ENCODE measurements at regions not wholly inside any gene's neighbourhood (a gene's known extent, or its start where the extent isn't known, plus 50 kb on each side); places are given as distances from the start of the nearest gene placed in this dataset.
"Not testable (repeated sequence)": the region's sequence is repeated elsewhere in the genome, so short reads cannot be mapped to it uniquely, and the experiment has no call there.

DNA sequence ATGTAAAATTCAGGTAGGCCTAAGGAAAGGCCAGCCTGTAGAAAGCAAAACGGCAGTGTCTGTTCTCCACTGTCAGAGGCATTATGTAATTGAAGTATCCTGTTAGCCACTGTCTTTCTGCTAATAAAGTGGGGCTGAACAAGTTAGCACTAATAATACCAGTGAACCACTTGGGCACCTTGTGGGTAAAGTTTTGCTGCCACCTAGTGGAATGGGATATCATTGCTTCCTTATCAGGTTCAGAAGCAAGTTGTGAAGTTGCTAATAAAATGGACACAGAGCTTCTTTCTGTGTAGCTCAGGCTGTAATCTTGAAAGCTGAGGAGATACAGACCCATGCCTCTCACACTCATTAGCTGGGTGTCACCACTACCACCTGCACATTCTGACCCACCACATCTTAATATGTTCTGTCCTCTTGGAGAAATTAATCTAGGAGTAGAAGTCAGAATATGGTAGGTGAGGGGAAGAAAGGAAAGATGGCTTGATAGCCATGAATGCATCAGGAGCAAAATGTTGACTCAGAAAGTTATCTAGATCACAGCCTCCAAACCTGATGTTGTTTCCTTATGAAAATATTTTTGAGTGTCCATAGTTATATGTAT is 175.1 kb downstream of the SEPTIN7 start:
- peak; percentile 43 for DNase-seq

DNA sequence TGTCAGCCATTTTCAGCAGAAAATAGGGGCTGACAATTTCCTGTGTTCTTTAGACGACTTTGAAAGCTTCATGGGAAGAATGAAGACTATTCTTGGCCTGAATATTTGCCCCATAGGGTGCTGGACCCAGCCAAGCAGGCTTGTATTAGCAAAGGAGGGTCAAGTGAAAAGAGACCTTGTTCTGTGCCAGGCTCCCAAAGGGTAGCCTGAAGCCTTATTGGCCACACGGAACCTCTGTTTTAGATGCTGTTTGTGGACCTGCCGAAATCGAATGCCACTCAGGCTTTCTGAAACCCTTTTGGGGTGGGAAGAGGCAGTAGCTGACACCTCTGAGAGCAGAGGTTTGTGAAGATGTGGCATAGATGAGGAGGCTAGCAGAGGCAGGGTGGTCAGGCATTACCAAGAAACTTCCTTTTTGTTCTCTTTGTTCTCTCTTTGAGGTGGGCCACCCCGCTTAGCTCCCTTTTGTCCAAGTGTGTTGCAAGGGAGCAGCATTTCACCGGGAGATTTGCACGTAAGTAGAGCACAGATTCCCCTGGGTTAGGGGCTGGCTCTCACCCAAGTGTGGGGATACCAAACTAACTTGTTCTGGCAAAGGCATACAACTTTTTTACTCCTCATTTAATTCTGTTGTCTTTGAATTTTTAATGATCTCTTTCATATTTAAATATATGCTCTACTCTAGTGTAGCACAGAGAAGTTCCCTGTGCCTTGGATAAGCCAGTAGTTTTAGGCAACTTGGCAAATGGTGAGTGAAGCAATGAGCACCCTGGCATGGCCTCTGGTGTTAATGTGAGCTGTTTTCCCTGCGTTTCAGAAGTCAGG is 174.0 kb upstream of the EEPD1 start:
- DNase-seq, result not testable (repeated sequence)

GRCh38 chr7:35982600-35982999 is 170.5 kb upstream of the EEPD1 start:
- DNase-seq, result no peak

DNA sequence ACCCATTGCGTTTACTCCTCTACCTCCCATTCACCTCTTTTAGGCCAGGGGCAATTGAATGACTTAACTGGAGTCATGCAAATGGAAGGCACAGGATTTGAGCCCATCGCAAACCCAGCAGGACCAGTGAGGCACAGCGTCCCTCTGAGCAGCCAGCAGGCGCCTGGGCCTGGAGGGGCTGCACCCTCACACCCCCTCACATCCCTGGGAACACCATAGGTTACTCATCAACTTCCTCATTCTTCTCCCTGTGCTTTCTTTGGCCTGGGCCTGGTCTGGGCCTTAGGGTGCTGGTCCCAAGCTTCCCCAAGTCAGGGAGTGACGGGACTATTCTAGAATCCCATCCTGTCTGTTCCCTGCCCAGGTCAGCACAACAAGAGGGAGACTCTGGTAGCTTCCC is 169.4 kb upstream of the EEPD1 start:
- no peak for DNase-seq

- DNase-seq, result peak; percentile 47
Observed at GRCh38 chr7:35985126-35985754, 167.8 kb upstream of the EEPD1 start.

DNA sequence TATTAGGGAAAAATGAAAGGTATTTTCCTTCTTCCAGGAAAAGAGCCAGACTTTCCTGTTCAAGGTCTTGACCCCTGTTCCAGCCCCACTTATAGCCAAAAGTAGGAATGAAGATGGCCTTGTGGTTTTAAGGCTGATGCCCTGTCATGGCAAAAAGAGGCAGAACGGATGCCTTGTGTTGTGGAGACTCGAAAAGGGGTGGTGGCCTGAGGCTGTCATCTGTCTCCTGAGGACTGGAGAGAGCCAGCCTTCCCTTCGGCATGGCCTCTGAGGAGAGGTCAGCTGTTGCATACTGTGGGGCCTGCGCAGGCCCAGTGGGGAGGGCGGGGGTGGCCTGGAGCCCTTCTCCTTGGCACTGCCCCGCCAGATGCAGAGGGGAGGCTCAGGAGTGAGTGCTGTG is 166.0 kb upstream of the EEPD1 start:
- DNase-seq, result no peak

- DNase-seq, result no peak
Observed at GRCh38 chr7:35988105-35988504, 164.9 kb upstream of the EEPD1 start.

DNA sequence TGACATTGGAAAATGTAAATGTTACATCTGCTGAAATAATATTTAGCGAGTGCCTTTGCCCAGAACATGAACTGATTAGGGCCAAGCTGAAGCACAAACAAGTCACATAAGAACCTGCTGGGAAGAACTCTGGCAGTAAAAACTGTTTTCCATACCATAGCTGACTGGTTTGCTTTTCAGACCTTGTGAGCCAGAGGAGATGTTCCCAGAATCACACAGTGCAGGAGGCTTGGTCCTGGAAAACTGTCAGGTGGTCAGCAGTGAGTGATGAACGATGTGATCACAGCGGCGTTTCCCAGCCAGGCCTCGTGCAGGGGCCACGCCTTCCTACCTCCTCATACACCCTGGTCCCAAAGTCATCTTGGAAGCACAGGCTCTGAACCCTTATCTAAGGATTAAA is 164.2 kb upstream of the EEPD1 start:
- DNase-seq, result no peak

GRCh38 chr7:35991511-35992232 is 161.4 kb upstream of the EEPD1 start:
- DNase-seq, result no peak

- no peak for DNase-seq
Observed at GRCh38 chr7:35992436-35992835, 160.6 kb upstream of the EEPD1 start.

GRCh38 chr7:35993113-35993512 is 159.9 kb upstream of the EEPD1 start:
- DNase-seq, result no peak

GRCh38 chr7:35993676-35994606 is 159.1 kb upstream of the EEPD1 start:
- DNase-seq, result no peak

- DNase-seq, result no peak
Observed at GRCh38 chr7:35995334-35995733, 157.7 kb upstream of the EEPD1 start.

- DNase-seq, result no peak
Observed at GRCh38 chr7:35998481-35998880, 154.6 kb upstream of the EEPD1 start.

- no peak for DNase-seq
Observed at GRCh38 chr7:36001546-36001945, 151.5 kb upstream of the EEPD1 start.

- DNase-seq, result no peak
Observed at GRCh38 chr7:36002900-36003299, 150.2 kb upstream of the EEPD1 start.

DNA sequence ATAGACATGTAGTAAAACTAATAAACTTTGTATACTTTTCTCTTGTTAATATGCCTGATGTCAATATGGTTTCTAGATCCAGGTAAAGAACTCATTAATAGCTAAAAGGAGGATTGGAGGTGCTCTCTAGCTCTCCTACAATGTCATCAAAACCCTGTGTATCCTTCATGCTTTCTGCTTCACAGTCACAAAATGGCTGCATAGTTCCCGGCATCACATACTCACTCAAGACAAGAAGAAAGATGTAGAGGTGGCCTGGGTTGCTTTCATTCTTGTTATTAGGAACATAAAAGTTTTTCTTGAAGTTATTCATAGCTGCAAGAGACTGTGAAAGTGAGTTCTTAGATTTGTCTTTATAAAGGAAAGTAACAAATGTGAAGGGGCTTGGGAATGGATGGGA is 149.7 kb upstream of the EEPD1 start:
- DNase-seq, result no peak

- no peak for DNase-seq
Observed at GRCh38 chr7:36005293-36005692, 147.8 kb upstream of the EEPD1 start.

- no peak for DNase-seq
Observed at GRCh38 chr7:36005876-36006275, 147.2 kb upstream of the EEPD1 start.

- DNase-seq, result no peak
Observed at GRCh38 chr7:36006636-36007229, 146.3 kb upstream of the EEPD1 start.

DNA sequence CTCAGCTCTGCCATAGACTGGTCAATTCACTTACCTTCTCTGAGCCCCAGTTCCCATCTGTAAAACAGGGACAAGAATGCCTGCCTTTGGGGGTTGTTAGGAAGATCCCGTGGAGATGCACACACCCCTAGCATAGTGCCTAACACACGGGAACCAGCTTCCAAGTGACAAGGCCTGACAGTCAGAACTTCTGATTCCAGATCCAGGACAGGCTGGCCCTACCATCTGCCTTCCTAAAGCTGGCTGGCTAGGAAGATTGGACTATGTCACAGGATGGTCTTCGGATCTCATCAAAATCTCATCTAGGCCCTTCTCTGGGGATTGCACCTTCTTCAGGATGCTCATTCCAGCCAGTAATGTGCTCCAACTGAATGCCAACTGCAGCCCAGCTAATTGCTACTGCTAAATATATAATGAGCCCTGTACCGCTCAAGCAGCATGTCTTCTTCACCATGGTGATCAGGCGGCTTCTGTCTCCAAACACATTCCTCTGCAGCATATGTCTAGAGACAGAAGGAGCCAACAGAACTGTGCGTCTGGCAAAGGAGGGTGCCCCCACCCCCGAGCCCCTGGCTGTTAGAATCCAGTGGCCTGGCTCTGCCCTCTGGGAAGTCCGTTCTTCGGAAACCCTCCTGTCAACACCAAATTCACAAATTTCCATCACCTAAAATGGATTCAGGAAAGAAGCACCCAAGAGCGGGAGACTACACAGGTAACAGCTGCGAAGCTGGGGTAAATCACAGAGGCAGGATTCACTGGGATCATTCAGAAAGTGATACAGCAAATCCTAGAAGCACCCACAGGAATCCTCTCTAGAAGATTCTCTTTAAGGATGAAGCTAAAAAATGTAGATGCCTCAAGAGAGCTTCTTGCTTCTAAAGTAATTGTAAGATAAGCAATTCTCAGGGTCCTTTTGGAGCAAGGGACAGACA is 142.1 kb upstream of the EEPD1 start:
- no peak for DNase-seq

All from GF-D8 (cell line).